ENCODE measurements at regions not wholly inside any gene's neighbourhood (a gene's known extent, or its start where the extent isn't known, plus 50 kb on each side); places are given as distances from the start of the nearest gene placed in this dataset.

GRCh38 chr1:36741066-36741465 lies 258.4 kb upstream of the CSF3R start:
- TF ChIP-seq CTCF (IDR thresholded peaks at IDR 0.05) (no peak), POLR2A (IDR thresholded peaks at IDR 0.05) (no peak)

All from esophagus squamous epithelium (tissue), 4 donors.